Stimulated activated CD4-positive, alpha-beta T cell treated with anti-CD3 and anti-CD28 coated beads, Interleukin-12 subunit alpha, Interleukin-12 subunit beta, amount 100 ng/mL, for 24 hours (primary cell): ENCODE measurements at regions not wholly inside any gene's neighbourhood (a gene's known extent, or its start where the extent isn't known, plus 50 kb on each side); places are given as distances from the start of the nearest gene placed in this dataset.
"Not testable (repeated sequence)": the region's sequence is repeated elsewhere in the genome, so short reads cannot be mapped to it uniquely, and the experiment has no call there.

Experiments
- DNase-seq, 2 experiments: peaks; one replicate each; pipeline ENCODE4 v3.0.0-alpha.2; 2020; ENCODE audit warnings: low read depth in 2 of 2

- no peak for DNase-seq
Observed at GRCh38 chr2:159880729-159881128, 82.7 kb upstream of the CD302 start.

GRCh38 chr2:159879051-159879604, 81.1 kb upstream of the CD302 start:
- DNase-seq = peak in 1 of 2 experiments; percentile 15

- no peak for DNase-seq
Observed at GRCh38 chr2:159875083-159875482, 77.1 kb upstream of the CD302 start.

- no peak for DNase-seq
Observed at GRCh38 chr2:159873258-159873657, 75.2 kb upstream of the CD302 start.

GRCh38 chr2:159872353-159872752, 74.3 kb upstream of the CD302 start:
- DNase-seq = no peak

- not testable (repeated sequence) for DNase-seq
Observed at GRCh38 chr2:159868598-159869159, 70.7 kb upstream of the CD302 start.

- no peak for DNase-seq
Observed at GRCh38 chr2:159867567-159868361, 69.8 kb upstream of the CD302 start.

- DNase-seq = no peak
Observed at GRCh38 chr2:159863526-159864160, 65.6 kb upstream of the CD302 start.

- DNase-seq = no peak
Observed at GRCh38 chr2:159860581-159861310, 62.7 kb upstream of the CD302 start.

GRCh38 chr2:159859583-159859982, 61.6 kb upstream of the CD302 start:
- DNase-seq = no peak

- no peak for DNase-seq
Observed at GRCh38 chr2:159856760-159857159, 58.8 kb upstream of the CD302 start.

- DNase-seq = no peak
Observed at GRCh38 chr2:159855557-159856061, 57.6 kb upstream of the CD302 start.

GRCh38 chr2:159855143-159855542, 57.1 kb upstream of the CD302 start:
- no peak for DNase-seq

- no peak for DNase-seq
Observed at GRCh38 chr2:159854481-159854880, 56.5 kb upstream of the CD302 start.

- no peak for DNase-seq
Observed at GRCh38 chr2:159853101-159853500, 55.1 kb upstream of the CD302 start.

GRCh38 chr2:159851941-159852340, 53.9 kb upstream of the CD302 start:
- DNase-seq = no peak

GRCh38 chr2:159850789-159851188, 52.8 kb upstream of the CD302 start:
- no peak for DNase-seq

- DNase-seq = no peak
Observed at GRCh38 chr2:159849160-159849813, 51.3 kb upstream of the CD302 start.
